NCI-H2081 (cell line): ENCODE measurements at regions not wholly inside any gene's neighbourhood (a gene's known extent, or its start where the extent isn't known, plus 50 kb on each side); places are given as distances from the start of the nearest gene placed in this dataset.
"Not testable (repeated sequence)": the region's sequence is repeated elsewhere in the genome, so short reads cannot be mapped to it uniquely, and the experiment has no call there.

Experiments used
- DNase-seq, 2 experiments: peaks; one replicate each; lab custom pipeline; 2025; lab: John Stamatoyannopoulos, UW

GRCh38 chr1:208465786-208466590 lies 221.8 kb upstream of the PLXNA2 start:
- DNase-seq, result no peak

GRCh38 chr1:208467151-208467780 lies 223.1 kb upstream of the PLXNA2 start:
- DNase-seq, result no peak

GRCh38 chr1:208475449-208475848 lies 231.3 kb upstream of the PLXNA2 start:
- DNase-seq, result no peak

DNA sequence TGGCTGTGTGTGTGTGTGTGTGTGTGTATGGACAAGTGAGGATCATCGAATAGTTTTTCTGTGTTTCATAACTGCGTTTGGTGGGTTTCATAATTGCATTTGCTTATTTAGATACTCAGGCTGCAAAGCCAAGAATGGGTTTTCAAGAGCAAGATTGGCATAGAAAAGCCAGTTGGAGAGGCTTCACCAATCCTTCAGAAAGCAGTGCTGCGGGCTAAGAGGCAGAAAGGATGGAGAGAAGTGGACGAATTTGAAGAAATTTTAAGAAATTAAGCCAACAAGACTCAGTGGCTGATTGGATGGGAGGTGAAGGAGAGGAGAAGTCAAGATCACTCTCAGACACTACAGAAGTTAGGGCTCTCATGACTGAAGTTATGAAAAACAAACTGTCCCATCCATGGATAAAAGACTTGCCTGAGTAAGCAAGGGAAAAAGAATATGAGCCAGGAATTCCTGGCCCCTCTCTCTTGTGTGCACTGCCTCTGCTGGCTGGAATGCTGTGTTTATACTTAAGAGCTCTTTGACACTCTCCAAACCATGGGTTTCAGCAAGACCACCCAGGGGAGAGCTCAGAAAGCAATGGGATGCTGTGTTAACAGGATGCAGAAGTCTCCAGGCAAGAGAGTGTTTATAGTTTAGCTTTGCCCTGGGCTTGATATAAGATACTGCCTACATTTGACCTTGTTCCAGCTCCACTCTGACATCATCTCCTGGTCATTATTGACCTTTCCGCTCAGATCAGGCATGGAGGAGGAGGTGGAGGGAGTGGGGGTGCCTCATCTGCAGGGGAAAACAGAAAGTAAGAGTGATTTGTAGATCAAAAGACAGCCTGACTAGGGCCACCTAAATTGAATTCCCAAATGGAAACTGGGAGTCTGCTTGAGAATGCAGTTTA lies 232.0 kb upstream of the PLXNA2 start:
- DNase-seq, result no peak

DNA sequence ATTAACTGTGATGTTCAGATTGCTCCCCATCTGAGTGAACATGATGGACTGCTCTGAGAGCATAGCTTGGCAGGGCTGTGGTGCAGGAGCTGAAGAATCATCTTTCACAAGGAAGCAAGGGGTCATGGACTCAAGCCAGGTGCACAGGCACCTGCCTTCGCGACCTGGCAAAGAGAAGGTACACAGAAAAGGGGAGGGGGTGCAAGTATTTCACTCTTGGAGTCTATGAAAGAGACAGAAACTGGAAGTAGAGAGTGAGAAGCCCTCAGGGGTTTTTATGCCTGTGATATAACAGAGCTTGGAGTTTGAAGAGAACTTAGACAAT lies 232.6 kb upstream of the PLXNA2 start:
- DNase-seq, result peak in 1 of 2 experiments; percentile 19

- DNase-seq, result no peak
Observed at GRCh38 chr1:208479435-208479834, 235.3 kb upstream of the PLXNA2 start.

DNA sequence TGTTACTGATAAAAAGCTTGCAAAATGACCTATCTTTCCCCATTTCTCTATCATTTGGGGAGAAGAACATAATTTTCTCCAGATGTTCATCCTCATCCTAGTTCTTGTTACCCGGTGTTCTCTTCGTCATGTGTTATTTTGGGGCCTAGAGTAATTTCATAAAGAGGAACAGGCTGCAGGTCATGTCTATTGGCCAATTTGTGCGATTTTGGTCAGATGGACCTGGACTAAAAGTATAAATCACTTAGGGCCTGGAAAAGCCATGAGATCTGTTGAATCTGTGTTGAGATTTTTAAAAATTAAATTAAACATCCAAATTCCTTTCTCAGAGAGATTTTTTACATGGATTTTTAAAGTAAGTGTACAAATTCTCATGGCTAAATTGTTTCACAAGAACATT lies 241.3 kb upstream of the PLXNA2 start:
- no peak for DNase-seq

- DNase-seq, result no peak
Observed at GRCh38 chr1:208486677-208487076, 242.5 kb upstream of the PLXNA2 start.

DNA sequence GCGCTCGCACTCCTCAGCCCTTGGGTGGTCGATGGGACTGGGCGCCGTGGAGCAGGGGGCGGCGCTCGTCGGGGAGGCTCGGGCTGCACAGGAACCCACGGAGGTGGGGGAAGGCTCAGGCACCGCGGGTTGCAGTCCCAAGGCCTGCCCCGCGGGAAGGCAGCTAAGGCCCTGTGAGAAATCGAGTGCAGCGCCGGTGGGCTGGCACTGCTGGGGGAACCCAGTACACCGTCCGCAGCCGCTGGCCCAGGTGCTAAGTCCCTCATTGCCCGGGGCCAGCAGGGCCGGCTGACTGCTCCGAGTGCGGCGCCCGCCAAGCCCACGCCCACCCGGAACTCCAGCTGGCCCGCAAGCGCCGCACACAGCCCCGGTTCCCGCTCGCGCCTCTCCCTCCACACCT lies 244.2 kb upstream of the PLXNA2 start:
- DNase-seq, result not testable (repeated sequence)

DNA sequence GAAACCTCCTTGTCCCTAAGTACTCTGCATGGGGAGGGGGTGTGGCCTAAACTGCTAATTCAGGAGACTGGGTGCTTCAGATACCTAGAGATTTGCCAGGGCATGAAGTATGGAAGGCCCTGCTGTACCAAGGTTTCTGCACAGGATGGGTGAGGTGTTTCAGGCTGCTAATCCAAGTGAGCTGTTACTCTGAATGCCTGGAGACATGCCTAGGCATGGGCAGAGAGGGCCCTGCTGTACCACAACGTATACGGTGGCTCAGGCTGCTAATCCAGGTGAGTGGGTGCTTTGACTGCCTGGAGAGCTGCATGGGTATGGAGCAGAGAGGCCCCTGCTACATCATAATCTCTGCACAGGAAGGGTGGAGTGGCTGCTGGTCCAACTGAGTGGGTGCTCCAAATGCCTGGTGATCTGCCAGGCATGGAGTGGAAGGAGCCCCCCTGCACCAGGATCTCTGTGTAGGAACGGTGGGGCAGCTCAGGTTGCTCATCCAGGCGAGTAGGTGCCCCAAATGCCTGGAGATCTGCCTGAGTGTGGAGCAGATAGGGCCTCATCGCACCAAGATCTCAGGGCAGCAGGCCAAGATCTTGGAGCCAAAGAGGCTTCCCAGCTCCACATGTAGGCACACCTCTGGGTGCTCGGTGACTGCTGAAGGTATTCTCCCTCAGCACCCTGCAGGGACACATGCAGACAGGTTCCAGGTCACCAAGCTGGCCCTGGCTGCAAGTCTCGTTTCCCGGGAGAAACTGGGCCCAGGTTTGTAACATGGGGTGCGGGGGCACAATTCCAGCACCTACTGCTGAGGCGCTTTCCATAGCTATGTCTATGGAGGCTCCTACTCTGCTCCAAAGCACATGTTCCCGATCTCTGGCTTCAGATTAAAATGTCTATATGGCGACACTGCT lies 252.5 kb upstream of the PLXNA2 start:
- DNase-seq, result no peak

- peak in 1 of 2 experiments; percentile 29 for DNase-seq
Observed at GRCh38 chr1:208497866-208498541, 253.8 kb upstream of the PLXNA2 start.

- DNase-seq, result no peak
Observed at GRCh38 chr1:208499026-208499425, 254.8 kb upstream of the PLXNA2 start.

DNA sequence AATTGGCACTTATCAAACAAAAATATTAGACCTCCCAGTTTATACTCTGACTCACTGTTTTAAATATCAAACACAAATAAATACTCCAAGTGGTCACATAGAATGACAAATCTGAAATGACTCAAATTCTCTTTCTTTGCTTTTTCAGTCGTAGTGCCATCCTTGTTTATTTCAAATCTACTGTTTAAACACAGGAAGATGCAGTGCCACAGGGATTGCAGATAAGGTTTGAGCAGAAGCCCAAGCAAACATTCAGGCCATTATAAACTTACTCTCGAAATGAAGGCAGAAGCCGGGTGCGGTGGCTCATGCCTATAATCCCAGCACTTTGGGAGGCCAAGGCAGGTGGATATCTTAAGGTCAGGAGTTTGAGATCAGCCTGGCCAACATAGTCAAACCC lies 255.4 kb upstream of the PLXNA2 start:
- no peak for DNase-seq

- DNase-seq, result no peak
Observed at GRCh38 chr1:208500375-208500774, 256.2 kb upstream of the PLXNA2 start.

DNA sequence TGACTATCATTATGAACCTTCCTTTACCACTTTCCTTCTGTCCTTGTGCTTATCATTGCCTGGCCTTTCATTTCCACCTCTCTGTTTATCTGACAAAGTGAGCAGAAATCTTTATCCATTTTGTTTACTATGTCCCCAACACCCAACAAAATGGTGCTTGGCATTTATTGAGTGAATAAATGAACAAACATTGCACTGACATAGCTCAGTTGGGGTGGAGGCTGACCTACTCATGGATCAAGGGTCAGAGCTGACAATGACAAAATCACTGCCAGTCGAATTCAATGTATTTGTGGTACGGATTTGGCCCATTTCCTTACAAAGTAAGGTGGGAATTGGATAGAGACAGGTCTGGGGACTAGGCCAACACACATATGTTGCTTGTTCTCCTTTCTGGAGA lies 257.4 kb upstream of the PLXNA2 start:
- DNase-seq, result no peak

DNA sequence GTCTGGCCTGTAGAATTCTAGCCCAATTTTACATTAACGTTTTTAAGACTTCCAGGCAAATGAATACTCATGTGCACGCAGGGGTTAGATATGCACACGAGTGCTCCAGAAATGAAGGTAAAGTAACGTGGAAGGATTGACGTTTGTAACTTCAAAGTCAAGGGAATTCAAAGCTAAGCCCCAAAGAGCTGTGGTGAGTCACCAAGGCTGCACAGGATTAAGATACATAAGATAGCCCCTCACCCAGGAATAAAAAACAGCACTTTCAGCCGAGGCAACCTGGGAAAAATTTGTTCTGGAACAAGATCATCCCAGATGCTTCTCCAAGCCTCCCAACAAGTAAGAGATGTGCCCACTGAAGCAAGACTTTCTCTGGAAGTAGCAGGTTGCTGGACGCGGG lies 259.6 kb upstream of the PLXNA2 start:
- no peak for DNase-seq

DNA sequence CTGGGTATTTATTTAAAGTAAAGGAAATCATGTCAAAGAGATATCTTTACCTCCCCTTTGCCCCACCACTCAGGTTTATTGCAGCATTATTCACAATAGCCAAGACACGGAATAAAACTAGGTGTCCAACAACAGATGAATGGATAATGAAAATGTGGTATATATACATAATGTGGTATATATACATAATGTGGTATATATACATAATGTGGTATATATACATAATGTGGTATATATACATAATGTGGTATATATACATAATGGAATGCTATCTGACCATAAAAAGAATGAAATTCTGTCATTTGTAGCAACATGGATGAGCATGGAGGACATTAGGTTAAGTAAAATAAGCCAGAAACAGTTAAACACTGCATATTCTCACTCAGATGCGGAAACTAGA lies 262.6 kb upstream of the PLXNA2 start:
- no peak for DNase-seq

GRCh38 chr1:208509072-208509471 lies 264.9 kb upstream of the PLXNA2 start:
- DNase-seq, result no peak

DNA sequence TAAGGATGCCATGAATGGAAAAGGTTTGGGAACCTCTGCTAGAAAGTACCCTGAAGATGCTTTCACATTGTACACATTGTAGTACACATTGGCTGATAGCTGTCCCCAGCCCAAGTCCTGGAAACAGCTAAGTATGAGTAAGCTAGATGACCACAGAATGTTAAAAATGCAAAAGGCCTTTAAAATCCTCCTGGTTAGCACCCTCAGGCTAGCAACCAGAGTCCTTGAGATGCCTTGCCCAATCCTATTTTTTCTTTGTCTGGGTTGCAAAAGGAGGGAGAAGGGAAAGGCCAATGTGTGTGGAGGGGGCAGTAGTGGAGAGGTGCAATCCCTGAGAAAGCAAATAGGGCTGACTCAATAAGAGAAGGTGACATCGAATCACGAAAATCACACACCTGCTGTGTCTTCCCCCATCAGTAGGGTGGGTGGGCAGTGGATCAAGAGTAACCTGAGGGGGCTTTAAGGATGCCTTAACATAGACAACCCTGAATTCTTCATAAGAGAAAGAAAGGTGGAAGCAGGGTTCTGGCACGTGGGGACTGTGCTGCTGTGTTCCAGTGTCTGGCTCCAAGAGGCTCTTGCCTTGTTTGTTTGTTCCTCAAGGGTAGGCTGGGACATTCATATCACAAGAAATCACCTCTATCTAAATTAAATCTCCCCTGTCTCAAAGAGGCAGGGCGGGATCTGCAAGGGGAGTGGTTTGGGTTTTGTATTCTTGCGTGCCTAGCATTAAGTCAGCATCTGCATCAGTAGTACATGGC lies 266.2 kb upstream of the PLXNA2 start:
- DNase-seq, result no peak

DNA sequence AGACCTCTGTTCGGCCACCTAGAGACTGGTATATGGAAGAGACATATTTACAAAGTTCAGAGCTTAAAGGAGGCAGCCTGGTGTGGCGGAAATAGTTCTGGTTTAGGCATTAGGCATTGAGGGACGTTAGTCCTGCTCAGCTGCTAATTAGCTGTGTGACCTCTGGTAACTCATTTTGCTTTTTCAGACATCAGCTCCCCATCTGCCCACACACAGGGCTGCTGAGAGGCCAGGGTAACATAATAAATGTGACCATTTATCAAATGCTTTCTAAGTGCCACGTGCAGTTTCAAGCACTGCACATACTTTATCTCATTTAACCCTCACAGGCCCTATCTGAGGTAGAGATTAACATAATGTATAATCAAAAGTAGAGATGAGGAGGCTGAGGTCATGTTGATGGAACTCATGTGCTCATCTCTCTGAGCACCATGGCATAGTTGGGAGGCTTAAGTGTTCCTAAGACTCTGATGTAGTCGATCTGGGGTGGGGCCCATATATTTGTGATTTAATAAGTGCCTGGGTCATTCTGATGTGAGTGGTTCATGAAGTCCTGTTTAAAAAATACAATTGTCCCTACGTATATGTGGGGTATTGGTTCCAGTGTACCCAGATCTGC lies 267.2 kb upstream of the PLXNA2 start:
- no peak for DNase-seq
